Ammon's horn (tissue), 1 donor: ENCODE measurements at regions not wholly inside any gene's neighbourhood (a gene's known extent, or its start where the extent isn't known, plus 50 kb on each side); places are given as distances from the start of the nearest gene placed in this dataset.
A peak's percentile ranks its signal among the peaks of the same experiment; 100 is the strongest.

Source experiments
- DNase-seq: peaks from one replicate; pipeline ENCODE4 v3.0.0-alpha.2; 2016; ENCODE audit warnings: low spot score

DNA sequence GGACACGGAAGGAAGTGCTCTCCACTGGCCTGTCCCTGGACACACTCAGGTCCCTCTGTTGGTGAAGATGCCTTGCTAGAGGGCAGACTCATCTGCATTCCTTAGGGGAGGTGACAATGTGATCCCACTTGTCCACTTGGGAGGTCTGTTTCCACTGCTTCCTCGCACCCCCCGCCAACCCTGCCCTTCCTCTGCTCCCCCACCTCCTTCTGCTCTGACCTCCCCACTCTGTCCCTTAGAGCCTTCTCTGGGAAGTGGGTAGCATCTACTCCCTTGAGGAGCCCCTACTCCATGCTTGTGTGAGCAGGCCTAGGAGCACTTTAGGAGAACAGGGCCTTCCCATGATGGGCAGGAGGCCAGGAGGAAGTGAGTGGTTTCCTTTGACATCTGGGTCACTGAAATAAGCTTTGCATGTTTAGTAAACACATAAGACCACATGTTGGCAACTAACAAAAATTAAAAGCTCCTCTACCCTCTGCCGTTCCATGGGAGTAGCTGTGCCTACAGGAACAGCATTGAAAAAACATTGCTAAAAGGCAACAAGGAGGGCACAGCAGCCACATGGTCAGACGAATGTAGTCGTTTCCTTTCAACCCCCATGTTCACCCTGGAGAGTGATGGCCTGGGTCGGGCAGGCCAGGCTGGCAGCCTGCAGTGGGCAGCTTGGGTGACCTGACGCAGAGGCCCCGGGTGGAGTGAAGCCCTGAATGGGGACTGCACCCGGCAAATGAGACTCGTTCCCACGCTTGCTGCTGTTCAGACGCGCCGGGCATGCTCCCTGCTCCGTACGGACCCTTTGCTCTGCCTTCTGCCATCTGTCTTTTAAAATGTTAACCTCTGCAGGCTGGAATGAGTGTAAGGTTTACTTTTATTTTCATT lies 634.0 kb downstream of the IRX1 start:
- DNase-seq, result no peak

- DNase-seq, result no peak
Measured at GRCh38 chr5:4230471-4230785, 634.8 kb downstream of the IRX1 start.

DNA sequence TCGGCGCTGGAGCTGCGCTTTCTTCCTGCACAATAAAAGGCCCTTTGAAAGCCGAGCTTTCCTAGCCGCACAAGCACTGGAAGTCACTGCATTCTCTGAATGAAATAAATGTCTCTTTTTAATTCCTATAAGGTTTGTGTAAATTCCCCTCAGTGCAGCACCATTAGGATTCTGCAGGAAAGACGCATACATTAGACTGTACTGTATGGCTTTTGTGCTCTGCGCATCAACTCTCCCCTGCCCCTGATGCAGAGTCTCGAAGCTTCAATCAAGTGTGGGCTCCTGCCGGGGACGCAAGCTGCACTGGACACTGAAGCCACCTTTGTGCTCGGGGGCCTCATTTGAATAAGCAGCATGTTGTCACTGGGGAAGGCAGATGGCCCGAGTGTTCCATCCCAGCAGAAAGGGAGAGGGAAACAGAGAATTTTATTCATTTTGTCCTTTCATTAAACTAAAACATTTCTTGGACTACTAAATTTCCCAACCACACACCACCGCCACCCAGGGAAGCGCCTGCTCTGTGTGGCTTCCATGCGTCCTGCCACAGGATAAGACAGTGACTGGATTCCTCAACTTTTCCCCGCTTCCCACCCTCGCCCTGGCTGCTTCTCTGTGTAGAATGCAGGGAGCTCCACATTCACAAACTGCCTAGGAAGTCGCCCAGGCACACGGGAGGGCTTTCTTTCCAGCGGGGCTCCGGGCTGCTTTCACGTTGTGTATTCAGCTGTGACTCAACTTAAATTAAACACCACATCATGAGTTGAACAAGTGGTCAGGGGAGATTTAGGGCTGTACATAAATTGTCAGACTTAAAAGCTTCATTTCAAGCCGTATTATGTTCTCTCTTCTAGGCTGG lies 635.4 kb downstream of the IRX1 start:
- DNase-seq, result peak; percentile 82

- no peak for DNase-seq
Measured at GRCh38 chr5:4232084-4232483, 636.5 kb downstream of the IRX1 start.

DNA sequence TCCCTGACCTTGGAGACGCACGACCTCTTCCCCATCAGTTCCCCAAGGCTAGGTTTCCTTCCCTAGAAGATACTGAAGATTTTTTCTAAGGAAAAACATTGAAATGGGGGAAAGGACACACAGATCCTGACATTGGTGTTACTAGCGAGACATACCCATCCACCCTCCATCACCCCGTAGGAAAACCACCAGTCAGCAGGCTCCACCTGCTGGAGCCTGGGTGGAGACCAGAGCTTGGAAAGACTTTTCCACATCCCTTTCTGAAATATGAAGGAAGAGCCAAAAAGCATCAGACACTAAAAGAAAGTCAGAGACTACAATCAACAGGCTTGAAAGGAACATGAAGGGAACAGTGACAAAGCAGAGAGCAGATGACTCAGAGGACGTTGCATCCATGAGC lies 638.0 kb downstream of the IRX1 start:
- no peak for DNase-seq

DNA sequence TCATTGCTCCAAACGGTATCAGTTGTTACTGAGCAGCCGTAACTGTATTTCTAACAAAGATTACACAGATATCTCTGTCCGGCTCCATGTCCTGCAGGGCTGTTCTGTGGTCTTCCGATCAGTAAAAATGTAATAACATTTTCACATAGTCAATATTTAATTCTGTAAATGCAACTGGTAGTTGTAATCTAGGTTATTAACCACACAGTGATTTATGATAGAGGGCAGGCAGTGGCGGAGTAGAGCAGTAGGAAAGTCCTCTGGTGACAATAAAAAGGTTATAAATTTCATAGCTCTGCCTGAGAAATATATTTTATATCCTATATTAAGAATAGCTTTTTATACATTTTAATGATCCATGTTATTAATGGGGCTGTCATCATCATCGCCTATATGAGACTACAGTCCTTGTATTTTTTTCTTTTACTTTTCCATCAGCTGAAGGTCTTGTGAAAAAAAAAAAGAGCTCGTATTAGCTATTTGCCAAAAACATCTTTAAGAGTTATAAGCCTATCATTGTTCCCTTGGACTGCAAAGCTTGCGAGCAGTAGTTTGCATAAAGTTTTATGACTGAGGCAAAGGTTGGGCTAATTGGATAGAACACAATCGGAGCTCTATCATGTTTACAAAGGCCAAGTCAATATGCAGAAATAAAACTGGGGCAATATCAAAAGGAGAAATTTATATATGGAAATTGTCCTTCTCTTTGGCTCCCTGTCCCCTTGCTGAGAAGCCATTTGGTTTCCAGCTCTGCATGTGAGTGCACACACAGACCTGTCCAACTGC lies 648.0 kb downstream of the IRX1 start:
- DNase-seq, result no peak

DNA sequence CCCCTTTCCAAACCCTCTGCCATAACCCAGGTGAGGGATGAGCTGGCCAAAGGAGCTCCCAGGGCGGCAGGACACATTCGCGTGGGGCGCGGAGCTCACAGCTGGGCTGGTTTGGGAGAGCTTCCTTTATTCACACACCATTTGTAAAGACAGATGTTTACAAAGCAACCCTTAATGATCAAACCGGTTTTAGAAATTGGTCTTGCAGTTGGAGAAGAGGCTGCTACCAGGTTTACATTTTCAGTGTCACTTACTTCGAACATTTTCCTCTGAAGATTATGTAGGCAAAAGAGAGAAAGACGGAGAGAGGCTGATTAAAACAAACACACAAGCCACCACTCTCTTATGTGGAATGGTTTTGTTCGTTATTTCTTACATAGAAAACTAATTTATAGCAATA lies 648.7 kb downstream of the IRX1 start:
- DNase-seq, result no peak

DNA sequence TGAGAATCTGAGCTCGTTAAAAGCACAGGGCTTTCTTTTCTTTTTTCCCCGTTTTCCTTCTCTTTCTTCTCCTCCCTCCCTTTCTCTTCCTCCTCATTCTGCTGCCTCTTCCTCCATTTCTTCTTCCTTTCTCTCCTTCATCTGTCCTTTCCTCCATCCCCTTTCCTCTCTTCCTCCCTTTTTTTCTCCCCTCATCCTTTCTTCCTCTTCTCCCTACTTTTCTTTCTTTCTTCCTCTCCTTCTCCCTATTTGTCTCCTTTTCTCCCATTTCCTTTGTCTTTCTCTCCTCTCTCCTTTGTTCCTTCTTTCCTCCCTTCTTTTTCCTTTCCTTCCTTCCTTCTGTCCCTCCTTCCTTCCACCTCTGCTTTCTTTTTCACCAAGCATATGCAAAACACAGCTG lies 649.4 kb downstream of the IRX1 start:
- no peak for DNase-seq

GRCh38 chr5:4245511-4245910 lies 649.9 kb downstream of the IRX1 start:
- DNase-seq, result no peak

DNA sequence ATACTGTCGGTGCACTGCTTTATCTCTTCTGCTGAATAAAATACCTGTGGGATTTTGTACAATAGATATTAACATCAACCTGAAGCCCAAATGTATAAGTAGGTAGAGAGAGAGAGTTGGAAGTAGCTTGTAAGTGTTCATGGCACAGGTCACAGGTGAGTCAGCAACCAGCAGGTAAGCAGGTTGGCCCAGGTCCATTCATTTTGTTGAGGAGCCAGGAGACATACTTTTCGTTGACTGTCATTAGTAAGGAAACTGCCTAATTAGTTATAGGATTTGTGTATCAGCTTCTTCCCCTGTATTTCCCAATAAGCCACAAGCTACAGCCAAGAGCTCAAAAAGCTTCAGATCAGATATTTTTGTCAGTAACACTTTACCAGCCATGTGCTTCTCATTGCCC lies 650.8 kb downstream of the IRX1 start:
- DNase-seq, result no peak

DNA sequence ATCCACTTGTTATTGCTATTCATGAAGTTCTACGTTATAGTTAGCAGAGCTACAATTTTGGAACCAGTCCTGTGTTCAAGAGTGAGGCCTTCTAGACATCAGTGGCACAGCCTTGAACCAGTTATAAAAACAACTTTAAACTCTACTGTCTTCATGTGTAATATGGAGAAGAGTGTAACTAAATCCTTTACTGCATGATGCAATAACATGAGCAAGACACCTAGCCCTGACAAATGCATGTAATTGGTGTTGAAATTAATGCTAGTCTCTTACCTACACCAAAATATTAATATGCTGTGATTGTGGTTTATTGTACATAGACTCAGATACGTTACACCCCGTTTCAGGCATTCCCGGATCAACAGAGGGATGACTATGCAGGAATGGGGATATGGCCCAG lies 654.6 kb downstream of the IRX1 start:
- DNase-seq, result no peak

DNA sequence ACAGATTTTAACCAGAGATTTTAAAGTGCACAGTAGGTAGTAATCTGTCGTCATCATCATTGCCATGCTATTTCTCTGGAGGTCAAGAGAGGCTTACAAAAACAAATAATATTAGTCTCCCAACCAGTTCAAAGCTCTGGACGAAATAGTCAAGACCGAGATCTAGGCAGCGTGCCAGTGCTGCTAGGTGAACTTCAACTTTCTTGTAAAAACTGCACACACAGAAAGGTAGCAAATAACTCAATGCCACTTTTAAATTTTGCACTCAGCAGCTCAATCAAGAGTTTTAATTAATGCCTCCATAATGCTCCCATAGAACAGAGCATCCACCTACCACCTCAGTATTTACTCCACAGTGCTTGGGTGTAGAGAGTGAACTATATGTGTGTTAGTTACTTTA lies 656.8 kb downstream of the IRX1 start:
- no peak for DNase-seq

DNA sequence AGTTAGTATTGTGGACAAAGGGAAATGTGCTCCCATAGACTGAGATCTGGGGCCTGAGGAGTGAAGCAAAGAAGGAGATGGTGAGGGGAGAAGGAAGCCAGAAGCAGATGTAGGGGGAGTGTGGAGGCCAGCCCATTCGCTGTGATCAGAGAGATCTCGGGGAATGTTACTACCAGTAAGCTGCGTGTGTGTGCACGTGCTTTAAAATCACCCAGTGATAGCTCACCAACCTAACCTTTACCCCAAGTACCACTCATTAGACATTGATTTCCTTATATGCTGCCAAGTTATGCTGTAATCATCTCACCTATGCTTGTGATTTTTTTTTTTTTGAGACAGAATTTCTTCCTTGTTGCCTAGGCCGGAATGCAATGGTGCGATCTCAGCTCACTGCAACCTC lies 659.1 kb downstream of the IRX1 start:
- DNase-seq, result no peak

GRCh38 chr5:4255441-4255840 lies 659.8 kb downstream of the IRX1 start:
- no peak for DNase-seq

DNA sequence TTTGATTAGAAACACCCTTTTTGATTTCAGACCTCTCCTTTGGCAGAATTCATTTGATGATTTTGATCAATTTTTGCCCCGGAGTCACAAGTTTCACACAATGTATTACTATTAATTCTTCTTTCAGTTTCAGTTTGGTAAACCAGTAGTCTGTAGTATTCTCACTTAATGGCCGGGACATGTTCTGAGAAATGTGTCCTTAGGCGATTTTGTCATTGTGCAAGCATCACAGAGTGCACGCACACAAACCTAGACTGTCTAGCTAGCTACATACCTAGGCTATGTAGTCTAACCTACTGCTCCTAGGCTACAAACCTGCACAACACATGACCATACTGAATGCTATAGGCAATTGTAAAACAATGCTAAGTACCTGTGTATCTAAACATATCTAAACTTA lies 662.5 kb downstream of the IRX1 start:
- no peak for DNase-seq

DNA sequence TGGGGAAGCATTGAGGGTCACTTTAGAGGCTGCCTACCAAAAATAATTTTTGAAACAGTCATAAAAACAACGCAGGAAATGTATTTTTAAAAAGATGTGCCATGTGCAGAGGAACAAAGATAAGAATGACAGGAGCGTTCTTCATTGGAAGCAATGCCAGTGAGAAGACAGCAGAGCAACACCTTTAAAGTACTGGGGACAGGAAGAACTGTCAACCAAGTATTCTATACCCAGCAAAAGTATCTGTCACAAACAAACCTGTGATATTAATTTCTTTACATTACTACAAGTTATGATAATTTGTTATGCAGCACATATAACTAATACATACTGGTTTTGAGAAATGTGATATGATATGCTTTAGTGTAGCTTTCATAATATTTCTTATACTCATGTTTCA lies 675.6 kb downstream of the IRX1 start:
- no peak for DNase-seq

GRCh38 chr5:4275232-4275631 lies 679.6 kb downstream of the IRX1 start:
- DNase-seq, result no peak

GRCh38 chr5:4294878-4295277 lies 699.2 kb downstream of the IRX1 start:
- DNase-seq, result no peak

GRCh38 chr5:4295663-4296339 lies 700.2 kb downstream of the IRX1 start:
- peak; percentile 71 for DNase-seq

- DNase-seq, result no peak
Measured at GRCh38 chr5:4306057-4306456, 710.4 kb downstream of the IRX1 start.

GRCh38 chr5:4309026-4309425 lies 713.4 kb downstream of the IRX1 start:
- no peak for DNase-seq

- DNase-seq, result no peak
Measured at GRCh38 chr5:4313138-4313537, 717.5 kb downstream of the IRX1 start.
